ENCODE measurements at regions not wholly inside any gene's neighbourhood (a gene's known extent, or its start where the extent isn't known, plus 50 kb on each side); places are given as distances from the start of the nearest gene placed in this dataset.

- no peak overlapping the region for H3K4me3 ChIP-seq (replicated peaks in 1 of 2; ENCODE audit: low read depth in 2 of 2, low read length in 2 of 2)
- TF ChIP-seq CTCF (IDR thresholded peaks at IDR 0.05; ENCODE audit: low read depth, low read length): no peak
- DNase-seq (ENCODE audit: low read depth in 2 of 2): no peak
Observed at GRCh38 chr12:114911196-114911595, 227.2 kb upstream of the TBX3 start.

- no peak for TF ChIP-seq CTCF (IDR thresholded peaks at IDR 0.05; ENCODE audit: low read depth, low read length)
- H3K4me3 ChIP-seq (replicated peaks in 1 of 2; ENCODE audit: low read depth in 2 of 2, low read length in 2 of 2): no peak overlapping the region
- peak; percentile 24 to 71 for DNase-seq (ENCODE audit: low read depth in 2 of 2)
Observed at GRCh38 chr12:114904254-114905003, 220.5 kb upstream of the TBX3 start.

- no peak for TF ChIP-seq CTCF (IDR thresholded peaks at IDR 0.05; ENCODE audit: low read depth, low read length)
- peak; percentile 67 to 95 for DNase-seq (ENCODE audit: low read depth in 2 of 2)
- peak overlapping the region in 1 of 2 donors; percentile 35 for H3K4me3 ChIP-seq (replicated peaks in 1 of 2; ENCODE audit: low read depth in 2 of 2, low read length in 2 of 2)
Observed at GRCh38 chr12:114903083-114903691, 219.2 kb upstream of the TBX3 start.

GRCh38 chr12:114902665-114903064, 218.7 kb upstream of the TBX3 start:
- H3K4me3 ChIP-seq (replicated peaks in 1 of 2; ENCODE audit: low read depth in 2 of 2, low read length in 2 of 2): no peak overlapping the region
- DNase-seq (ENCODE audit: low read depth in 2 of 2): no peak
- no peak for TF ChIP-seq CTCF (IDR thresholded peaks at IDR 0.05; ENCODE audit: low read depth, low read length)

GRCh38 chr12:114901316-114901715, 217.3 kb upstream of the TBX3 start:
- DNase-seq (ENCODE audit: low read depth in 2 of 2): no peak
- no peak overlapping the region for H3K4me3 ChIP-seq (replicated peaks in 1 of 2; ENCODE audit: low read depth in 2 of 2, low read length in 2 of 2)
- TF ChIP-seq CTCF (IDR thresholded peaks at IDR 0.05; ENCODE audit: low read depth, low read length): no peak

GRCh38 chr12:114898159-114898558, 214.2 kb upstream of the TBX3 start:
- TF ChIP-seq CTCF (IDR thresholded peaks at IDR 0.05; ENCODE audit: low read depth, low read length): no peak
- no peak overlapping the region for H3K4me3 ChIP-seq (replicated peaks in 1 of 2; ENCODE audit: low read depth in 2 of 2, low read length in 2 of 2)

More at GRCh38 chr12:114898159-114898558, 214.2 kb upstream of the TBX3 start:
- no peak for DNase-seq (ENCODE audit: low read depth in 2 of 2)
